Endothelial cell of umbilical vein (primary cell): ENCODE measurements at regions not wholly inside any gene's neighbourhood (a gene's known extent, or its start where the extent isn't known, plus 50 kb on each side); places are given as distances from the start of the nearest gene placed in this dataset.

Experiments used
- BruUV-seq: library from RNA; stranded (reverse); fragments of 400-500 nt; replicated peaks from 2 replicates; lab custom pipeline; 2021; lab: Mats Ljungman, UMichigan
- CTCF ChIA-PET: fragments of 300-600, 350-600 bp; sonication (Branson Sonifier 250); formaldehyde crosslinking; loops from one replicate; lab custom pipeline; 2021; ENCODE audit warnings: antibody characterized with exemption, inconsistent platforms; lab: Charles Lee
- POLR2A ChIA-PET: fragments of 300-600, 350-600 bp; sonication (Branson Sonifier 250); formaldehyde crosslinking; loops from one replicate; lab custom pipeline; 2021; ENCODE audit warnings: antibody characterized with exemption, inconsistent platforms; lab: Charles Lee
- DNase-seq: peaks from one replicate; pipeline ENCODE4 v3.0.0-alpha.2; 2011; ENCODE audit warnings: low read depth, low spot score
- FAIRE-seq: peaks from 2 replicates; lab custom pipeline; 2011; peaks lifted over from hg19 to GRCh38; lab: Jason Lieb, UNC
- H2AFZ ChIP-seq: 2 replicates; pipeline ENCODE4 v1.6.0; 2012; ENCODE audit warnings: low read depth, low read length, control low read depth, inconsistent platforms
- H3K27ac ChIP-seq: 2 replicates; pipeline ENCODE4 v1.5.1; 2011; ENCODE audit warnings: low read depth, mild to moderate bottlenecking, control low read depth, low read length, moderate library complexity; ENCODE audit not compliant: insufficient read depth
- H3K27me3 ChIP-seq, 2 experiments: 2 replicates each; pipeline versions ENCODE4 v1.6.0 to v1.6.1; 2011; ENCODE audit warnings: low read length in 2 of 2, mixed read lengths in 1 of 2; ENCODE audit not compliant: control insufficient read depth in 2 of 2, insufficient read depth in 2 of 2
- H3K36me3 ChIP-seq, 2 experiments: 2 replicates in 1 of 2; 3 replicates in 1 of 2; pipeline ENCODE4 v1.5.1; 2011; ENCODE audit warnings: low read length in 2 of 2, mild to moderate bottlenecking in 1 of 2, moderate library complexity in 1 of 2; ENCODE audit not compliant: control insufficient read depth in 2 of 2, insufficient read depth in 2 of 2; ENCODE audit errors: extremely low read depth in 1 of 2
- H3K4me1 ChIP-seq: 3 replicates; pipeline ENCODE4 v1.5.1; 2011; ENCODE audit warnings: mild to moderate bottlenecking, low read length; ENCODE audit not compliant: control insufficient read depth, insufficient read depth; ENCODE audit errors: extremely low read depth
- H3K4me2 ChIP-seq: 2 replicates; pipeline ENCODE4 v1.6.1; 2011; ENCODE audit warnings: low read length, control low read depth, mixed read lengths; ENCODE audit not compliant: insufficient read depth
- H3K4me3 ChIP-seq, 3 experiments: fragments of 200-600 bp in 1 of 3; sonication (generic), shearing (Covaris generic) in 1 of 3; replicated peaks in 1 of 3; 2 replicates each; pipeline ENCODE4 v1.5.1; 2011 to 2016; ENCODE audit warnings: control low read depth in 3 of 3, low read length in 3 of 3, mild to moderate bottlenecking in 2 of 3, inconsistent platforms in 1 of 3, low read depth in 1 of 3, moderate library complexity in 1 of 3; ENCODE audit not compliant: insufficient read depth in 1 of 3
- H3K79me2 ChIP-seq: 2 replicates; pipeline ENCODE4 v1.6.0; 2012; ENCODE audit warnings: low read length, inconsistent platforms; ENCODE audit not compliant: control insufficient read depth, insufficient read depth
- H3K9ac ChIP-seq: replicated peaks from 2 replicates; pipeline ENCODE3; 2011; ENCODE audit warnings: low read length, control low read depth; ENCODE audit not compliant: insufficient read depth; ENCODE audit errors: extremely low read depth
- H3K9me1 ChIP-seq: replicated peaks from 3 replicates; pipeline ENCODE4 v1.6.0; 2011; ENCODE audit warnings: mild to moderate bottlenecking, low read length; ENCODE audit not compliant: control insufficient read depth, insufficient read depth; ENCODE audit errors: extremely low read depth
- H3K9me3 ChIP-seq: replicated peaks from 2 replicates; pipeline ENCODE4 v1.5.1; 2012; ENCODE audit warnings: low read length, inconsistent platforms; ENCODE audit not compliant: control insufficient read depth, insufficient read depth
- H4K20me1 ChIP-seq: replicated peaks from 2 replicates; pipeline ENCODE3; 2011; ENCODE audit warnings: mild to moderate bottlenecking, low read length; ENCODE audit not compliant: control insufficient read depth, insufficient read depth; ENCODE audit errors: extremely low read depth
- CTCF ChIP-seq, 2 donors: IDR thresholded peaks; 1 replicate in 1 of 2; 2 replicates in 1 of 2; pipeline ENCODE4 v1.5.1; 2011; ENCODE audit warnings: low read length in 2 of 2, mild to moderate bottlenecking in 2 of 2, moderate library complexity in 2 of 2, control low read depth in 1 of 2, inconsistent platforms in 1 of 2, low read depth in 1 of 2; ENCODE audit not compliant: insufficient read depth in 1 of 2; ENCODE audit errors: extremely low read depth in 1 of 2
- EZH2 ChIP-seq: IDR thresholded peaks from 2 replicates; pipeline ENCODE4 v1.6.1; 2012; ENCODE audit warnings: borderline replicate concordance, low read depth, mild to moderate bottlenecking, moderate library complexity, low read length, inconsistent platforms; ENCODE audit not compliant: severe bottlenecking
- FOS ChIP-seq: IDR thresholded peaks from 2 replicates; pipeline ENCODE4 v1.6.1; 2011; ENCODE audit warnings: mild to moderate bottlenecking, low read length, moderate library complexity, borderline replicate concordance; ENCODE audit not compliant: insufficient read depth
- JUN ChIP-seq: IDR thresholded peaks from 2 replicates; pipeline ENCODE4 v1.6.1; 2011; ENCODE audit warnings: borderline replicate concordance, low read depth; ENCODE audit not compliant: insufficient read length, insufficient read depth
- MAX ChIP-seq: IDR thresholded peaks from 2 replicates; pipeline ENCODE4 v1.6.1; 2011; ENCODE audit not compliant: insufficient read depth, insufficient read length
- POLR2A ChIP-seq: IDR thresholded peaks from 2 replicates; pipeline ENCODE4 v1.6.1; 2012; ENCODE audit warnings: low read depth, mild to moderate bottlenecking, control low read depth, low read length
- dilution Hi-C: fragments of 300-500 bp; cut with MboI; formaldehyde crosslinking; loops from one replicate; pipeline ENCODE4 v1.15.0; 2019; ENCODE audit warnings: low sequenced_read_pairs; ENCODE audit not compliant: extremely low pct_ligation_motif_present
- intact Hi-C: fragments of 100-400 bp; cut with micrococcal nuclease; formaldehyde crosslinking; loops from one replicate; pipeline ENCODE4 v1.10.0; 2022

GRCh38 chr22:22761606-22761962 lies 117.2 kb downstream of the GGTLC2 start:
- Histone ChIP-seq H3K36me3 (no peaks in the 10 kb centered on the region), H3K4me1 (no peaks in the 10 kb centered on the region), H3K9me3 (no peaks in the 10 kb centered on the region), H2AFZ (no peak overlapping the region), H3K4me3 (no peak overlapping the region), H3K79me2 (no peaks in the 10 kb centered on the region), H3K4me2 (no peak overlapping the region), H3K27me3 (peaks cover 3 to 4% of the 10 kb centered on the region in 2 experiments), H3K9ac (no peak overlapping the region), H3K27ac (no peak overlapping the region), H4K20me1 (no peaks in the 10 kb centered on the region), H3K9me1 (no peaks in the 10 kb centered on the region)
- no TSS peak for BruUV-seq
- dilution Hi-C loops (no loop called here), intact Hi-C loops (no loop called here)
- TF ChIP-seq FOS, result no peak
- TF ChIP-seq JUN, result no peak
- TF ChIP-seq MAX, result no peak
- no peak for TF ChIP-seq CTCF (IDR thresholded peaks at IDR 0.05; ENCODE audit: extremely low read depth in 1 of 2, insufficient read depth in 1 of 2, low read depth in 1 of 2, low read length in 2 of 2)
- no peak for TF ChIP-seq POLR2A
- no peak for TF ChIP-seq EZH2
- no peak for FAIRE-seq
- CTCF ChIA-PET, result interaction anchor here (1.1 kb wide), 1 partner anchor 9 kb away, joined by 3 read pairs; no protein-coding TSS in a partner anchor
- DNase-seq, result no peak
- POLR2A ChIA-PET, result no interaction called here
